ENCODE measurements at regions not wholly inside any gene's neighbourhood (a gene's known extent, or its start where the extent isn't known, plus 50 kb on each side); places are given as distances from the start of the nearest gene placed in this dataset.

DNA sequence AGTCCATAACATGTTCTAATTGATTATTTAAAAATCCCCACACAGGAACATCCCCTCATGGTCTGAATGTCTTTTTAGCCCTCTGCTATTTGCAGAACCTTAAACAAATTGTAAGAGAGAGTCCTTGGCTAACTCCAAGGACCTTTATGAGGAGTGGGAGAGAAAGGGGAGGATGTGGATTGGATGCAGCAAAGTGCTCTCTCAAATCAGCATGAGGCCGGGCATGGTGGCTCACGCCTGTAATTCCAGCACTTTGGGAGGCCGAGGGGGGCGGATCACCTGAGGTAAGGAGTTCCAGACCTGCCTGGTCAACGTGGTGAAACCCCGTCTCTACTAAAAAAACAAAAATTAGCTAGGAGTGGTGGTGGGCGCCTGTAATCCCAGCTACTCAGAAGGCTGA, 154.8 kb downstream of the TGFB2 start:
- H3K23me2 ChIP-seq (ENCODE audit: low read depth, low read length): no peaks in the 10 kb centered on the region
- no peak overlapping the region for H4K91ac ChIP-seq (replicated peaks; ENCODE audit: insufficient read length, low read length)
- no peak overlapping the region for H3K9ac ChIP-seq (replicated peaks in 1 of 4; ENCODE audit: extremely low read depth in 1 of 4, low read depth in 3 of 4, low read length in 3 of 4)
- no peak overlapping the region for H2BK120ac ChIP-seq (replicated peaks; ENCODE audit: low read depth, low read length)
- H3K27ac ChIP-seq (ENCODE audit: low read depth, low read length): no peak overlapping the region
- H4K5ac ChIP-seq (ENCODE audit: insufficient read length, low read depth, low read length): no peak overlapping the region
- H3K23ac ChIP-seq (ENCODE audit: insufficient read length): no peak overlapping the region
- H3K27me3 ChIP-seq (replicated peaks in 1 of 4; ENCODE audit: control insufficient read depth in 3 of 4, extremely low read depth in 1 of 4, insufficient read depth in 3 of 4, low read length in 3 of 4): no peaks in the 10 kb centered on the region
- H3K4me3 ChIP-seq (ENCODE audit: extremely low read depth in 1 of 4, insufficient read depth in 2 of 4, low read depth in 3 of 4, low read length in 4 of 4): no peak overlapping the region
- H3K56ac ChIP-seq (replicated peaks; ENCODE audit: insufficient read length, low read depth, low read length): no peak overlapping the region
- no peak overlapping the region for H2BK12ac ChIP-seq (ENCODE audit: low read depth, low read length)
- H3K79me1 ChIP-seq (ENCODE audit: low read depth, low read length): no peaks in the 10 kb centered on the region
- 86% methylated on average over 7 of the region's 7 CpGs; no CpG with 5 or more reads in 1 of the 2 experiments for WGBS, 2 experiments (ENCODE audit: extremely low coverage in 1 of 2, insufficient coverage in 1 of 2, insufficient read length in 1 of 2, insufficient replicate concordance in 2 of 2, low coverage in 1 of 2, low lambda C conversion rate in 2 of 2, missing lambda C conversion rate in 1 of 2)
- no peak overlapping the region for H2AFZ ChIP-seq (ENCODE audit: low read length)
- H2AK5ac ChIP-seq (ENCODE audit: low read depth, low read length): no peak overlapping the region
- H3K36me3 ChIP-seq (ENCODE audit: control insufficient read depth in 2 of 4, insufficient read depth in 4 of 4, low read length in 3 of 4): no peaks in the 10 kb centered on the region
- no peak overlapping the region for H3K18ac ChIP-seq (ENCODE audit: extremely low read depth, low read length)
- no peak overlapping the region for H3K4me2 ChIP-seq (ENCODE audit: insufficient read depth in 1 of 2, low read depth in 2 of 2, low read length in 2 of 2)
- no peak overlapping the region for H2BK20ac ChIP-seq (ENCODE audit: low read length)
- H4K8ac ChIP-seq (ENCODE audit: extremely low read depth, insufficient read depth, low read length): no peak overlapping the region
- DNase-seq (ENCODE audit: low read depth in 1 of 2, low spot score in 2 of 2) (no peak), FAIRE-seq (no peak)
- no peak overlapping the region for H3K4ac ChIP-seq (replicated peaks; ENCODE audit: insufficient read length, low read depth, low read length)
- H3K79me2 ChIP-seq (ENCODE audit: control insufficient read depth in 1 of 2, insufficient read depth in 2 of 2, low read length in 2 of 2): no peaks in the 10 kb centered on the region
- no peak overlapping the region for H2BK15ac ChIP-seq (ENCODE audit: low read length)
- CTCF ChIA-PET (ENCODE audit: partially characterized antibody): interaction anchor here (1.4 kb wide), 1 partner anchor 13 kb away, joined by 3 read pairs; no protein-coding TSS in a partner anchor
- no peaks in the 10 kb centered on the region; a peak in 1 of 4 replicates for H3K9me3 ChIP-seq (ENCODE audit: insufficient read depth in 2 of 2, low read depth in 1 of 2, low read length in 1 of 2)
- H4K20me1 ChIP-seq (replicated peaks in 1 of 2; ENCODE audit: control insufficient read depth in 1 of 2, insufficient read depth in 2 of 2, low read length in 2 of 2): no peaks in the 10 kb centered on the region
- POLR2A ChIA-PET (ENCODE audit: partially characterized antibody): no interaction called here
- H3K4me1 ChIP-seq (replicated peaks in 1 of 4; ENCODE audit: control insufficient read depth in 3 of 4, insufficient read depth in 4 of 4, low read length in 3 of 4): peaks cover 0 to 2% (median 0%) of the 10 kb centered on the region in 4 experiments; a peak in 6 of 7 replicates
- H3K14ac ChIP-seq (ENCODE audit: insufficient read length): no peak overlapping the region
- no peak overlapping the region for H2BK5ac ChIP-seq (ENCODE audit: low read depth, low read length)
- TF ChIP-seq CTBP2 (IDR thresholded peaks at IDR 0.05; ENCODE audit: borderline replicate concordance, insufficient read depth, insufficient read length, low read length) (no peak), ASH2L (IDR thresholded peaks at IDR 0.05; ENCODE audit: low read length) (no peak), PHF8 (conservative IDR thresholded peaks at IDR 0.05; ENCODE audit: low read depth, low read length) (no peak), TCF12 (IDR thresholded peaks at IDR 0.05; ENCODE audit: low read depth, low read length) (no peak), TBP (IDR thresholded peaks at IDR 0.05; ENCODE audit: low read depth, low read length) (no peak), CHD1 (IDR thresholded peaks at IDR 0.05; ENCODE audit: low read depth, low read length) (no peak), CEBPB (IDR thresholded peaks at IDR 0.05; ENCODE audit: low read depth, low read length) (no peak), EZH2 (IDR thresholded peaks at IDR 0.05; ENCODE audit: low read depth, low read length, severe bottlenecking) (no peak), SIRT6 (IDR thresholded peaks at IDR 0.05; ENCODE audit: low read length) (no peak), BRCA1 (IDR thresholded peaks at IDR 0.05; ENCODE audit: low read depth, low read length) (no peak), RXRA (IDR thresholded peaks at IDR 0.05; ENCODE audit: insufficient read depth, low read depth, low read length) (no peak), CBX8 (IDR thresholded peaks at IDR 0.05; ENCODE audit: borderline replicate concordance, low read depth, low read length) (no peak), JUND (IDR thresholded peaks at IDR 0.05; ENCODE audit: low read length) (no peak)
